Right ventricle myocardium superior (tissue), 1 donor: ENCODE measurements at regions not wholly inside any gene's neighbourhood (a gene's known extent, or its start where the extent isn't known, plus 50 kb on each side); places are given as distances from the start of the nearest gene placed in this dataset.

Experiments used
- ATAC-seq: fragments of 200-7000 bp; cut with Tn5 transposase; one replicate; pipeline ENCODE4 v1.9.1; 2020; ENCODE audit warnings: mild to moderate bottlenecking; ENCODE audit not compliant: poor library complexity
- DNase-seq: peaks from one replicate; pipeline ENCODE4 v3.0.0-alpha.2; 2020
- intact Hi-C: fragments of 100-400 bp; cut with DNase I; formaldehyde crosslinking; loops from one replicate; pipeline ENCODE4 v1.11.2; 2022
- donor health status: DM: no; HTN: yes; CAD: no; lungs with severe emphysema.

GRCh38 chr11:112590764-112591163 lies 330.1 kb upstream of the PLET1 start:
- ATAC-seq, result no peak
- intact Hi-C loops, result no loop called here
- no peak for DNase-seq

GRCh38 chr11:112593440-112593839 lies 332.8 kb upstream of the PLET1 start:
- ATAC-seq (no peak), DNase-seq (no peak)
- intact Hi-C loops, result no loop called here

- ATAC-seq, result no peak
- intact Hi-C loops, result no loop called here
- no peak for DNase-seq
Measured at GRCh38 chr11:112596324-112596723, 335.7 kb upstream of the PLET1 start.

- ATAC-seq, result no peak
- intact Hi-C loops, result no loop called here
- no peak for DNase-seq
Measured at GRCh38 chr11:112597286-112597790, 336.7 kb upstream of the PLET1 start.

- intact Hi-C loops, result no loop called here
- DNase-seq, result no peak
- no peak for ATAC-seq
Measured at GRCh38 chr11:112599265-112599664, 338.6 kb upstream of the PLET1 start.

GRCh38 chr11:112599856-112600533 lies 339.3 kb upstream of the PLET1 start:
- DNase-seq, result no peak
- ATAC-seq, result no peak

GRCh38 chr11:112605093-112605666 lies 344.5 kb upstream of the PLET1 start:
- intact Hi-C loops, result no loop called here
- ATAC-seq, result no peak
- DNase-seq, result no peak

More at GRCh38 chr11:112599856-112600533, 339.3 kb upstream of the PLET1 start:
- intact Hi-C loops, result no loop called here

- intact Hi-C loops, result no loop called here
Measured at GRCh38 chr11:112606656-112607055, 346.0 kb upstream of the PLET1 start.

GRCh38 chr11:112608509-112608908 lies 347.8 kb upstream of the PLET1 start:
- ATAC-seq, result no peak
- intact Hi-C loops, result no loop called here

More at GRCh38 chr11:112606656-112607055, 346.0 kb upstream of the PLET1 start:
- DNase-seq (no peak), ATAC-seq (no peak)

GRCh38 chr11:112610494-112610893 lies 349.8 kb upstream of the PLET1 start:
- DNase-seq (no peak), ATAC-seq (no peak)
- intact Hi-C loops, result no loop called here

More at GRCh38 chr11:112608509-112608908, 347.8 kb upstream of the PLET1 start:
- DNase-seq, result no peak

- no peak for DNase-seq
- ATAC-seq, result no peak
- intact Hi-C loops, result no loop called here
Measured at GRCh38 chr11:112610996-112611750, 350.0 kb upstream of the NCAM1 start.

GRCh38 chr11:112611771-112612170 lies 349.4 kb upstream of the NCAM1 start:
- no peak for ATAC-seq
- no peak for DNase-seq
- intact Hi-C loops, result no loop called here

GRCh38 chr11:112612250-112612849 lies 348.9 kb upstream of the NCAM1 start:
- ATAC-seq, result no peak
- DNase-seq, result no peak
- intact Hi-C loops, result no loop called here

GRCh38 chr11:112613051-112613972 lies 347.9 kb upstream of the NCAM1 start:
- intact Hi-C loops, result no loop called here
- ATAC-seq (no peak), DNase-seq (no peak)

- intact Hi-C loops, result no loop called here
- ATAC-seq (no peak), DNase-seq (no peak)
Measured at GRCh38 chr11:112614605-112615004, 346.6 kb upstream of the NCAM1 start.

- intact Hi-C loops, result no loop called here
- ATAC-seq (no peak), DNase-seq (no peak)
Measured at GRCh38 chr11:112615238-112615637, 346.0 kb upstream of the NCAM1 start.

GRCh38 chr11:112615891-112616290 lies 345.3 kb upstream of the NCAM1 start:
- intact Hi-C loops, result no loop called here

GRCh38 chr11:112616327-112617097 lies 344.7 kb upstream of the NCAM1 start:
- intact Hi-C loops, result no loop called here
- ATAC-seq (no peak), DNase-seq (no peak)

More at GRCh38 chr11:112615891-112616290, 345.3 kb upstream of the NCAM1 start:
- ATAC-seq, result no peak
- DNase-seq, result no peak
